ENCODE measurements at regions not wholly inside any gene's neighbourhood (a gene's known extent, or its start where the extent isn't known, plus 50 kb on each side); places are given as distances from the start of the nearest gene placed in this dataset.

- no peak for TF ChIP-seq CTCF (IDR thresholded peaks at IDR 0.05; ENCODE audit: poor library complexity, severe bottlenecking)
- no peak for TF ChIP-seq EP300 (conservative IDR thresholded peaks at IDR 0.05; ENCODE audit: poor library complexity, severe bottlenecking)
- no peak for TF ChIP-seq EZH2 (IDR thresholded peaks at IDR 0.05; ENCODE audit: borderline replicate concordance, insufficient read depth, low read length, poor library complexity, severe bottlenecking)
These were observed 101.0 kb upstream of the HS3ST1 start for GRCh38 chr4:11529625-11530201.
